ENCODE measurements at regions not wholly inside any gene's neighbourhood (a gene's known extent, or its start where the extent isn't known, plus 50 kb on each side); places are given as distances from the start of the nearest gene placed in this dataset.
A peak's percentile ranks its signal among the peaks of the same experiment; 100 is the strongest.

- no peak for DNase-seq (ENCODE audit: low read depth, low spot score)
These were observed 86.8 kb upstream of the GULP1 start for GRCh38 chr2:188204824-188205223.

- no peak for DNase-seq (ENCODE audit: low read depth, low spot score)
These were observed 84.1 kb upstream of the GULP1 start for GRCh38 chr2:188207554-188207953.

- no peak for DNase-seq (ENCODE audit: low read depth, low spot score)
These were observed 82.5 kb upstream of the GULP1 start for GRCh38 chr2:188209218-188209617.

GRCh38 chr2:188217264-188217663 is 74.4 kb upstream of the GULP1 start:
- peak; percentile 4 for DNase-seq (ENCODE audit: low read depth, low spot score)

- no peak for DNase-seq (ENCODE audit: low read depth, low spot score)
These were observed 72.1 kb upstream of the GULP1 start for GRCh38 chr2:188219541-188219940.

GRCh38 chr2:188220535-188220934 is 71.1 kb upstream of the GULP1 start:
- DNase-seq (ENCODE audit: low read depth, low spot score), result no peak

- DNase-seq (ENCODE audit: low read depth, low spot score), result no peak
These were observed 64.0 kb upstream of the GULP1 start for GRCh38 chr2:188227713-188228112.

- no peak for DNase-seq (ENCODE audit: low read depth, low spot score)
These were observed 56.3 kb upstream of the GULP1 start for GRCh38 chr2:188235364-188235763.

- DNase-seq (ENCODE audit: low read depth, low spot score), result no peak
These were observed 53.3 kb upstream of the GULP1 start for GRCh38 chr2:188238386-188238785.
